HG03432 (cell line): ENCODE measurements at regions not wholly inside any gene's neighbourhood (a gene's known extent, or its start where the extent isn't known, plus 50 kb on each side); places are given as distances from the start of the nearest gene placed in this dataset.

Experiments
- ATAC-seq: cut with Tn5 transposase; IDR thresholded peaks from one replicate; pipeline ENCODE4 v1.9.1; 2021; ENCODE audit warnings: mild to moderate bottlenecking, moderate library complexity; ENCODE audit not compliant: unreplicated experiment

GRCh38 chr9:21746550-21746949, 55.9 kb upstream of the MTAP start:
- ATAC-seq = no peak

- ATAC-seq = no peak
Observed at GRCh38 chr9:21747175-21747574, 55.3 kb upstream of the MTAP start.

GRCh38 chr9:21750021-21750735, 52.3 kb upstream of the MTAP start:
- no peak for ATAC-seq

- no peak for ATAC-seq
Observed at GRCh38 chr9:21751998-21752397, 50.4 kb upstream of the MTAP start.
